Omental fat pad (tissue), 3 donors: ENCODE measurements at regions not wholly inside any gene's neighbourhood (a gene's known extent, or its start where the extent isn't known, plus 50 kb on each side); places are given as distances from the start of the nearest gene placed in this dataset.
A peak's percentile ranks its signal among the peaks of the same experiment; 100 is the strongest.

Experiments used
- ATAC-seq: fragments of 150-250 bp; one replicate; pipeline ENCODE4 v1.9.1; 2016; ENCODE audit warnings: mild to moderate bottlenecking, moderate library complexity; ENCODE audit not compliant: low FRiP score
- DNase-seq: peaks from one replicate; pipeline ENCODE4 v3.0.0-alpha.2; 2019; ENCODE audit warnings: low spot score
- TF ChIP-seq, protein P1 (sequence below), 3 donors: fragments of 450-650 bp; IDR thresholded peaks; one replicate each; pipeline ENCODE4 v1.5.1; 2016 to 2017; ENCODE audit warnings: antibody characterized with exemption in 3 of 3, mild to moderate bottlenecking in 3 of 3, moderate library complexity in 2 of 3

DNA sequence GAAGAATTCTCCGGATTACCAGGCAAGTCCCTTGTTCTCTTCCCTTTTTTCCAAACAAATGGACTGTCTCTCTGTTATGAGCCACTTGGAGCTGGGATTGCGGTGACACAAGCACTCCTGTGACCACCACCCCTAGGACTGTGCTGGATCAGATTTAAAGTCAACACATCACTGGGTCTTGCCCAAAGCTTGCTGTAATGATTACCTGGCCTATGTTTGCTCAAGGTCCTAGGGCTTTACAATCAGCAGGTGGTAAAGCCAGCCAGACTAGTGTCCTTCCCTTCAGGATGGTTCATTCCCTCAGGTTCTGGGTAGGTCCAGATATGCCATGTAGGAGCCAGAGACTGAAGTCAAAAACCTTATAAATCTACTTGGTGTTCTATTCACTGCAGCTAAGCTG is 144.7 kb downstream of the COX18 start:
- DNase-seq (no peak), ATAC-seq (no peak)
- TF ChIP-seq, protein P1, sequence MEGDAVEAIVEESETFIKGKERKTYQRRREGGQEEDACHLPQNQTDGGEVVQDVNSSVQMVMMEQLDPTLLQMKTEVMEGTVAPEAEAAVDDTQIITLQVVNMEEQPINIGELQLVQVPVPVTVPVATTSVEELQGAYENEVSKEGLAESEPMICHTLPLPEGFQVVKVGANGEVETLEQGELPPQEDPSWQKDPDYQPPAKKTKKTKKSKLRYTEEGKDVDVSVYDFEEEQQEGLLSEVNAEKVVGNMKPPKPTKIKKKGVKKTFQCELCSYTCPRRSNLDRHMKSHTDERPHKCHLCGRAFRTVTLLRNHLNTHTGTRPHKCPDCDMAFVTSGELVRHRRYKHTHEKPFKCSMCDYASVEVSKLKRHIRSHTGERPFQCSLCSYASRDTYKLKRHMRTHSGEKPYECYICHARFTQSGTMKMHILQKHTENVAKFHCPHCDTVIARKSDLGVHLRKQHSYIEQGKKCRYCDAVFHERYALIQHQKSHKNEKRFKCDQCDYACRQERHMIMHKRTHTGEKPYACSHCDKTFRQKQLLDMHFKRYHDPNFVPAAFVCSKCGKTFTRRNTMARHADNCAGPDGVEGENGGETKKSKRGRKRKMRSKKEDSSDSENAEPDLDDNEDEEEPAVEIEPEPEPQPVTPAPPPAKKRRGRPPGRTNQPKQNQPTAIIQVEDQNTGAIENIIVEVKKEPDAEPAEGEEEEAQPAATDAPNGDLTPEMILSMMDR (IDR thresholded peaks at IDR 0.05), result no peak

DNA sequence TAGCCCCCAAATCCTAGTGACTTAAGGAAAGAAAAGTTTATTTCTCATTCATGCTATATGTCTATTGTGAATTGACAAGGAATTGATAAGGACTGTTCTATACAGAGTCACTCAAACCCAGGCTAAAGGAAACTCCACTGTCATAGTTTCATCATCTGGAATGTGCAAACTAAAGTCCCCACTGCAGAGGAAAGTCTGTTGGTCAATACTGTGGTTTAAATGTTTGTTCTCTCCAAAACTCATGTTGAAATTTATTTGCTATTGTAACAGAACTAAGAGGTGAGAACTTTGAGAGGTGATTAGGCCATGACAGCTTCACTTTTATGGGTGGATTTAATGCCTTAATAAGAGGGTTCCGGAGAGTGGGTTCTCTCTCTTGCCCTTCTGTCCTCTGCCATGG is 149.6 kb downstream of the COX18 start:
- TF ChIP-seq, protein P1 (IDR thresholded peaks at IDR 0.05), result no peak
- no peak for ATAC-seq
- no peak for DNase-seq

DNA sequence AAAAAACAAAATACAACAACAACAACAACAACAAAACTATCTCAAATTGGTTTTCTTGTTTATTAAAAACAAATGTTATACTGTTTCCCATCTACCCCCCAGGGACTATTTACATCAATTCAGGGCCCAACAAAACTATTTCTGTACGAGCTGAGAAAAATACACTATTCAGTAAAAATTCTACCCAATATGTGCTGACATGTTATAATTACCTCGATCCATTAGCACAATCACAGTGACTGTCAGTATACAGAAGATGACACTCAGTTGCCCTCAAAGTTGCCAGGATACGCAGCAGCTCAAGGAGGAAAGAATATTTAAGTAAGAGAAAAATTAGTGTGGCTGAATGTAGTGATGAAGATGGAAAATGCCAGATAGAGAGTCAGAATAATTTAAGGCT is 150.1 kb downstream of the COX18 start:
- no peak for ATAC-seq
- TF ChIP-seq, protein P1 (IDR thresholded peaks at IDR 0.05), result no peak
- no peak for DNase-seq

DNA sequence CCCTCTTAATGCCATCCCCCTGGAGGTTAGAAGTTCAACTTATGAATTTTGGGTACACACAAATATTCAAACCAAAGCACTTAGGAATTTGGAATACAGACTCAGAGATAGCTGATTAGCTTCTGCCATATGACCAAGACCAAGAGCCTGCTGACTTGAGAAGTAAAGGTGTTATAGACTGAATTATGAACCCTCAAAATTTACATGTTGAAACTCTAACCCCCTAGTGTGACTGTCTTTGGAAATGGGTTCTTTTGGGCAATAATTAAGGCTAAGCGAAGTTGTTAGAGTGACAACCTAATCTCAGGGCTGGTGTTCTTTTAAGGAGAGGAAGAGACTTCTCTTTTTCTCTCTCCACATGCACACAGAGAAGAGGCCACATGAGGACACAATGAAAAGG is 151.2 kb downstream of the COX18 start:
- no peak for DNase-seq
- ATAC-seq, result no peak
- TF ChIP-seq, protein P1 (IDR thresholded peaks at IDR 0.05), result no peak

DNA sequence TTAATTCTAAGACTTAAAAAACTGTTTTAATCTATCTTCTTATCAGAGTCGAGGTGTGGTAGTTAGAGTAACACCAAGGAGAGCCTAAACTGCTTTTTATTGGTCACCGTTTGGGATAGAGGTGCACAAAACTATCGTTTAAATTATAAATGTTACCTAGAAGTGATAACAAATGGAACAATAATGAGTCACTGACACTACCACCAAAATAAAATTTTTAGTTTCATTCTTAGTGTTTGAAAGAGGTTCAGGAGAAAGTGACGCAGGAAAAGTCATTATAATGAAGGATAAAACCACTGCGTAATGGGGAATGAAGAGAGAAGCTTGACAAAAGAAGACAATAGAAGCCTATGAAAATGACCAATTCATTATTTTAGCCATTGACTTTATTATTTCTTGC is 158.2 kb downstream of the COX18 start:
- ATAC-seq, result no peak
- DNase-seq, result no peak
- TF ChIP-seq, protein P1 (IDR thresholded peaks at IDR 0.05), result no peak

DNA sequence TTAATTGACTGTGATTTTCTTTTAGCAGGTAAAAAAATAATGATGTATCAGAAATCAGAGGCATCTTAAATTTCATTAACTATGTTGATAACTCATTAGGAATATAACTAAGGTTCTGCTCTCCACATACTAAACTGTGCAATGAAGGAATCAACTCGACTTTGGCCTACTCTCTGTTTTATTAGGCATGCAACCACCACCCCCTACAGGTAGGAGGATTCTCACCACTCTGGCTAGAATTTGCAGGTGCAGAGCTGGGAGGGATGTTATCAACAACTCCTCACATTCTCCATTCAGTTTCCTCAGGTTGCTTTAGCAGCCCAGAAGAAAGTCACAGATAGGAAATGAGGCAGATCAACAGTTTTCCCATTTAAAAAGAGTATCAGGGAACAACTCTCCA is 160.1 kb downstream of the COX18 start:
- ATAC-seq, result peak; percentile 66
- no peak for DNase-seq
- TF ChIP-seq, protein P1 (IDR thresholded peaks at IDR 0.05), result no peak

DNA sequence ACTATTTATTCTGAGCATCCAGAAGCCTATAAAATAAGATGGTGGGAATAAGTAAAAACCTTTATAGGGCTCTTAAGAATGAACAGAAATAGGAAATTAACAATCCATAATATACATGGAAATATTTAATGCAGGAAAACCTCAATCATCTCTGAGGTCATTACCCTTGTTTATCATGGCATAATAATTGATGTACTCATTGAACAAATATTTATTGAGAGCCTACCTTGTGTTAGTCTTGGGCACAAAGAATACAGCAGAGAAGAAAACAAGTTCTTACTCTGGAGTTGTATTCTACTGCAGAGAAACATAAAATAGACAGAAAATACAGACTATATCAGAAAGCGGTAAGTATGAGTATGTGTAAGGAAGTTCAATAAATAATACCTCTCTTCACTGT is 167.2 kb downstream of the COX18 start:
- ATAC-seq, result no peak
- TF ChIP-seq, protein P1 (IDR thresholded peaks at IDR 0.05), result no peak
- DNase-seq, result no peak
